Astrocyte (in vitro differentiated cells and primary cell): ENCODE measurements at regions not wholly inside any gene's neighbourhood (a gene's known extent, or its start where the extent isn't known, plus 50 kb on each side); places are given as distances from the start of the nearest gene placed in this dataset.

Experiments used
- DNase-seq: peaks from one replicate; pipeline ENCODE4 v3.0.0-alpha.2; 2010; ENCODE audit warnings: low read depth
- FAIRE-seq: peaks from 2 replicates; lab custom pipeline; 2011; peaks lifted over from hg19 to GRCh38; lab: Jason Lieb, UNC
- H2AFZ ChIP-seq: 2 replicates; pipeline ENCODE4 v1.6.0; 2012; ENCODE audit warnings: low read depth, low read length, inconsistent platforms
- H3K27ac ChIP-seq: 2 replicates; pipeline ENCODE4 v1.5.1; 2011; ENCODE audit warnings: low read depth, low read length, inconsistent platforms
- H3K27me3 ChIP-seq: 2 replicates; pipeline ENCODE4 v1.6.0; 2011; ENCODE audit warnings: low read length, inconsistent platforms; ENCODE audit not compliant: insufficient read depth
- H3K36me3 ChIP-seq: 2 replicates; pipeline ENCODE4 v1.5.1; 2011; ENCODE audit warnings: low read length, inconsistent platforms; ENCODE audit not compliant: insufficient read depth
- H3K4me1 ChIP-seq: 2 replicates; pipeline ENCODE4 v1.5.1; 2011; ENCODE audit warnings: low read length, inconsistent platforms; ENCODE audit not compliant: insufficient read depth
- H3K4me2 ChIP-seq: 2 replicates; pipeline ENCODE4 v1.6.0; 2012; ENCODE audit warnings: low read length, inconsistent platforms
- H3K4me3 ChIP-seq: 2 replicates; pipeline ENCODE4 v1.5.1; 2011; ENCODE audit warnings: low read depth, mild to moderate bottlenecking, low read length, inconsistent platforms; ENCODE audit not compliant: insufficient read depth
- H3K79me2 ChIP-seq: 2 replicates; pipeline ENCODE4 v1.6.0; 2012; ENCODE audit warnings: mild to moderate bottlenecking, low read length, inconsistent platforms; ENCODE audit not compliant: insufficient read depth
- H3K9ac ChIP-seq: 2 replicates; pipeline ENCODE4 v1.6.0; 2012; ENCODE audit warnings: mild to moderate bottlenecking, low read length, inconsistent platforms
- H3K9me3 ChIP-seq: 2 replicates; pipeline ENCODE4 v1.5.1; 2012; ENCODE audit warnings: low read depth, mild to moderate bottlenecking, low read length, inconsistent platforms; ENCODE audit not compliant: insufficient read depth
- H4K20me1 ChIP-seq: 2 replicates; pipeline ENCODE4 v1.6.0; 2012; ENCODE audit warnings: low read length, inconsistent platforms; ENCODE audit not compliant: insufficient read depth
- H3K27ac Mint-ChIP-seq: one replicate; pipeline ENCODE4 v1.8.0; 2021; ENCODE audit warnings: mild to moderate bottlenecking, mixed read lengths; ENCODE audit not compliant: unreplicated experiment
- H3K27me3 Mint-ChIP-seq: one replicate; pipeline ENCODE4 v1.8.0; 2021; ENCODE audit warnings: low read depth, mixed read lengths; ENCODE audit not compliant: unreplicated experiment
- H3K36me3 Mint-ChIP-seq: one replicate; pipeline ENCODE4 v1.8.0; 2021; ENCODE audit warnings: low read depth, mixed read lengths; ENCODE audit not compliant: unreplicated experiment
- H3K4me1 Mint-ChIP-seq: one replicate; pipeline ENCODE4 v1.8.0; 2021; ENCODE audit warnings: low read depth, mixed read lengths; ENCODE audit not compliant: unreplicated experiment
- H3K4me3 Mint-ChIP-seq: one replicate; pipeline ENCODE4 v1.8.0; 2021; ENCODE audit warnings: mild to moderate bottlenecking, moderate library complexity, mixed read lengths; ENCODE audit not compliant: unreplicated experiment
- H3K9me3 Mint-ChIP-seq: one replicate; pipeline ENCODE4 v1.8.0; 2021; ENCODE audit warnings: mild to moderate bottlenecking, mixed read lengths; ENCODE audit not compliant: unreplicated experiment
- EZH2 ChIP-seq: IDR thresholded peaks from 2 replicates; pipeline ENCODE4 v1.6.1; 2012; ENCODE audit warnings: mild to moderate bottlenecking, low read length, inconsistent platforms; ENCODE audit not compliant: insufficient read depth
- TF ChIP-seq, protein P1 (sequence below): IDR thresholded peaks from 2 replicates; pipeline ENCODE4 v1.5.1; 2011; ENCODE audit warnings: low read depth, mild to moderate bottlenecking, inconsistent platforms, low read length, moderate library complexity; ENCODE audit not compliant: insufficient read depth

DNA sequence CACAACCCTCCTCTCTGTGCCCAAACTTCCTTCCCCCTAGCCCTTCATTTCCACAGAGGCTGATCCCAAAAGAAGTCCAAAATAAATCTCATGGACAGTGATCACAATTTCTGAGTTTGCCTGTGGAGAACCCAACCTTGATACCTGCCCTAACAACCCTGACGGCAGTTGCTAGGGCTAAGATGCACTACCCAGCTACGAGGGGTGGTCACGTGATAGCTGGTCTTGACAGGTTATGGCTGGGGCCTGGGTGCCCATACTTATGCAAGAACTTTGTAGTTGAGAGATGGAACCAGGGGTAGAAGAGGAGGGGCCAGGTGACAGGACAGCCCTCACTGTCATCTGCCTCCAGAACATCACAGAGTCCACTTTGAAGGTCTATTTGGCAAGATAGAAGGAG is 147.9 kb downstream of the AKAIN1 start:
- no peak overlapping the region for H2AFZ ChIP-seq
- H3K9me3 ChIP-seq: no peaks in the 10 kb centered on the region
- no peak overlapping the region for H3K27ac ChIP-seq
- H3K4me3 ChIP-seq: no peak overlapping the region
- FAIRE-seq (no peak), DNase-seq (no peak)
- TF ChIP-seq, protein P1, sequence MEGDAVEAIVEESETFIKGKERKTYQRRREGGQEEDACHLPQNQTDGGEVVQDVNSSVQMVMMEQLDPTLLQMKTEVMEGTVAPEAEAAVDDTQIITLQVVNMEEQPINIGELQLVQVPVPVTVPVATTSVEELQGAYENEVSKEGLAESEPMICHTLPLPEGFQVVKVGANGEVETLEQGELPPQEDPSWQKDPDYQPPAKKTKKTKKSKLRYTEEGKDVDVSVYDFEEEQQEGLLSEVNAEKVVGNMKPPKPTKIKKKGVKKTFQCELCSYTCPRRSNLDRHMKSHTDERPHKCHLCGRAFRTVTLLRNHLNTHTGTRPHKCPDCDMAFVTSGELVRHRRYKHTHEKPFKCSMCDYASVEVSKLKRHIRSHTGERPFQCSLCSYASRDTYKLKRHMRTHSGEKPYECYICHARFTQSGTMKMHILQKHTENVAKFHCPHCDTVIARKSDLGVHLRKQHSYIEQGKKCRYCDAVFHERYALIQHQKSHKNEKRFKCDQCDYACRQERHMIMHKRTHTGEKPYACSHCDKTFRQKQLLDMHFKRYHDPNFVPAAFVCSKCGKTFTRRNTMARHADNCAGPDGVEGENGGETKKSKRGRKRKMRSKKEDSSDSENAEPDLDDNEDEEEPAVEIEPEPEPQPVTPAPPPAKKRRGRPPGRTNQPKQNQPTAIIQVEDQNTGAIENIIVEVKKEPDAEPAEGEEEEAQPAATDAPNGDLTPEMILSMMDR: no peak
- no peak for TF ChIP-seq EZH2
- H3K36me3 ChIP-seq: no peaks in the 10 kb centered on the region
- no peak overlapping the region for H3K9ac ChIP-seq
- no peaks in the 10 kb centered on the region for H3K9me3 Mint-ChIP-seq
- H3K4me3 Mint-ChIP-seq: no peak overlapping the region
- no peaks in the 10 kb centered on the region for H3K36me3 Mint-ChIP-seq
- H3K27ac Mint-ChIP-seq: no peak overlapping the region
- peaks cover 6% of the 10 kb centered on the region for H3K4me1 Mint-ChIP-seq
- H3K27me3 Mint-ChIP-seq: no peaks in the 10 kb centered on the region
- no peak overlapping the region for H3K4me2 ChIP-seq
- no peaks in the 10 kb centered on the region for H3K27me3 ChIP-seq
- no peaks in the 10 kb centered on the region for H3K79me2 ChIP-seq
- H3K4me1 ChIP-seq: no peaks in the 10 kb centered on the region
- no peaks in the 10 kb centered on the region for H4K20me1 ChIP-seq

DNA sequence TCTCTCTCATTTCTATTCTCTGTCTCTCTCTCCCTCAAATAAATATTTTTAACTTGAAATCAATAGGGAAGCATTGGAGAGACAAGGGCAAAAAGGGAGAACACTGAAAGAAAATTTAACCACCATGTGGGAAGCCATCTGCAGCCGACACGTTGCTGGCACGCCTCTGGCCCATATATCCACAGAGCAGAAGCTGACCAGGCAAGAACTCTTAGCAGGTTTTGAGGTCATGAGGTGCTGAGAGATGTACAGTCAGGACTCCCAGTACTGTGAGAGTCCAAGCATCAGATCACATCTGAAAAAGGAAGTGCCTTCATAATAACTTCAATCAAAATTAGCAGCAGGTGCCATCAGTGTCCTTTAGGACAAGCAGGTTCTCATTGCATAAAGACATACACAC is 156.6 kb downstream of the AKAIN1 start:
- Mint-ChIP-seq H3K27me3 (peaks cover 6% of the 10 kb centered on the region), H3K9me3 (peaks cover 2% of the 10 kb centered on the region), H3K4me1 (no peaks in the 10 kb centered on the region), H3K4me3 (no peak overlapping the region), H3K27ac (no peak overlapping the region), H3K36me3 (peaks cover 2% of the 10 kb centered on the region)
- no peak overlapping the region for H3K27ac ChIP-seq
- no peak for DNase-seq
- no peaks in the 10 kb centered on the region for H3K9me3 ChIP-seq
- no peaks in the 10 kb centered on the region for H3K36me3 ChIP-seq
- TF ChIP-seq, protein P1: no peak
- no peak for TF ChIP-seq EZH2
- no peaks in the 10 kb centered on the region for H3K79me2 ChIP-seq
- no peak overlapping the region for H3K4me2 ChIP-seq
- H4K20me1 ChIP-seq: no peaks in the 10 kb centered on the region
- no peak overlapping the region for H3K9ac ChIP-seq
- H3K4me3 ChIP-seq: no peak overlapping the region
- FAIRE-seq: no peak
- H3K27me3 ChIP-seq: no peaks in the 10 kb centered on the region
- no peaks in the 10 kb centered on the region for H3K4me1 ChIP-seq
- H2AFZ ChIP-seq: no peak overlapping the region

DNA sequence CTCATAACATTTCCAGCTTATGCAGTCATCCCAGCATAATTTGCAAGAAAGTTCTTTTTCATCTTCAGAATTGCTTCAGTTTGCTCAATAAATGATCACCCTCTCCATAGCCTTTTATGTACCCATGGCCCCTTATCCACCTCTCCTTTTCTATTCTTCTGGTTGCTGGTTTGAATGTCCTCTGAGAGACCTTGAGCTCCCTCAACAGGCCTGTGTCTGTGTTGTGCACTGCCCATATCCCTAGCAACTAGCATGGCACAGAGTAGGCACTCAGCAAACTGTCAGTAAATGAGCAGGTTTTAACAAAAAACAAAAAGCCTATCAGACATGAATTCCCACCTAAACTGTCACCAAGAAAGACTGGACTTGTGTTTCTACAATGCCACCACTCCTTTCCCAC is 160.5 kb downstream of the AKAIN1 start:
- H3K27me3 ChIP-seq: no peaks in the 10 kb centered on the region
- H3K4me1 Mint-ChIP-seq: no peaks in the 10 kb centered on the region
- no peaks in the 10 kb centered on the region for H3K36me3 ChIP-seq
- peaks cover 7% of the 10 kb centered on the region for H3K9me3 Mint-ChIP-seq
- no peak overlapping the region for H3K27ac ChIP-seq
- H3K9me3 ChIP-seq: no peaks in the 10 kb centered on the region
- no peaks in the 10 kb centered on the region for H4K20me1 ChIP-seq
- no peak overlapping the region for H3K4me2 ChIP-seq
- DNase-seq: no peak
- no peak overlapping the region for H3K4me3 Mint-ChIP-seq
- no peak overlapping the region for H2AFZ ChIP-seq
- H3K36me3 Mint-ChIP-seq: no peaks in the 10 kb centered on the region
- no peak for TF ChIP-seq EZH2
- TF ChIP-seq, protein P1: no peak
- H3K9ac ChIP-seq: no peak overlapping the region
- H3K79me2 ChIP-seq: no peaks in the 10 kb centered on the region
- H3K27me3 Mint-ChIP-seq: peaks cover 6% of the 10 kb centered on the region
- no peaks in the 10 kb centered on the region for H3K4me1 ChIP-seq
- H3K4me3 ChIP-seq: no peak overlapping the region
- H3K27ac Mint-ChIP-seq: no peak overlapping the region
- no peak for FAIRE-seq
